Prostate gland (tissue), 2 donors: ENCODE measurements at regions not wholly inside any gene's neighbourhood (a gene's known extent, or its start where the extent isn't known, plus 50 kb on each side); places are given as distances from the start of the nearest gene placed in this dataset.

Experiments
- CTCF ChIP-seq, 4 experiments: fragments of 200-600 bp in 2 of 4; fragments of 450-650 bp in 2 of 4; sonication (generic) in 2 of 4; IDR thresholded peaks; 1 replicate in 3 of 4; 2 replicates in 1 of 4; pipeline ENCODE4 v1.5.1; 2016 to 2019; ENCODE audit warnings: antibody characterized with exemption in 4 of 4, mild to moderate bottlenecking in 2 of 4, moderate library complexity in 2 of 4
- POLR2AphosphoS5 ChIP-seq: sonication (generic); formaldehyde crosslinking; IDR thresholded peaks from one replicate; pipeline ENCODE4 v1.6.1; 2017; ENCODE audit warnings: antibody characterized with exemption

DNA sequence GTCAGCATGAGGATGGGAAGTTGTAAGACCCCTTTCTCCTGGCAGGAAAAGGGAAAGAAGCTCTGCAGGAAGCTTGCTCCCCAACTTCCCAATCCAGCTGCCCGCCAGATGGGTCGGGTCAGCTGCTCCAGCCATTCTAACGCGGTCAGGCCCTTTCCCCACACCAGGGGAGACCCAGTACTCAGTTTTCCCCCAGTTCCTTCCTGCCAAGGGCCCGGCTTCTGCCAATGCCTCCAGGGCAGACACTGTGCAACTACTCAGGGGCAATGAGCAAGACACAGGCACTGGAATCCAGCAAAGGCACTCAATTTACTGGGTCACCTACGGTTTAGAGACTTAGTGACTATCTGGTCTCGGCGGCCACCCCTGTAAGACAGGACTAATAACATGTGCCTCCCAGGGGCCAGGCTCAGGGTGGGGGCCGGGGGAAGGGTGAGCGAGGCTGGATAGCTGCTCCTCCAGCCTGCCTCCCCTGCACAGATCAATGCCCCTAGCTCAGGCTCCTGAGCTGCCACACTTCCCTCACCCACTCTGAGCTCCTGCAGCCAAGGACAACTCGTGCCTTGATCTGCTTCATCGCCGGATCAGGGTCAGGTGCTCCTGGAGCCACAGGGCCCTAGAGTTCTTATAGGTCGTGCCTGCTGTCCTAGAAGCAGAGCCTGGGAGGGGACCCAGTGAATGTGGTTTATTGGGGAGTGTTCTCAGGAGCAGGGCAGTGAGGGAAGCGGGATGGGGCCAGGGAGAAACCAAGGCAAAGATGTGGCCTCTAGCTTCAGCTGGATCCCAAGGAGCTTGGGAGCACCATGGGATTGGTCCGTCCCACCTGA is 171.1 kb downstream of the ZFP36L2 start:
- TF ChIP-seq CTCF (IDR thresholded peaks at IDR 0.05) (no peak), POLR2AphosphoS5 (no peak)
